ENCODE measurements at regions not wholly inside any gene's neighbourhood (a gene's known extent, or its start where the extent isn't known, plus 50 kb on each side); places are given as distances from the start of the nearest gene placed in this dataset.

GRCh38 chr15:38991701-38992100 lies 427.1 kb upstream of the RASGRP1 start:
- H3K9me3 ChIP-seq (ENCODE audit: low read depth, low read length, poor library complexity, severe bottlenecking) = no peaks in the 10 kb centered on the region
- H3K27me3 ChIP-seq (replicated peaks; ENCODE audit: insufficient read depth, low read depth, low read length, poor library complexity) = peaks cover 10% of the 10 kb centered on the region
- ChIA-PET POLR2A (ENCODE audit: low non-redundant PET) (no interaction called here), CTCF (no interaction called here)
- BruUV-seq (replicated peaks) = no TSS peak
- H3K36me3 ChIP-seq (ENCODE audit: insufficient read depth, low read length, poor library complexity, severe bottlenecking) = no peaks in the 10 kb centered on the region
- DNase-seq (ENCODE audit: low spot score) = no peak
- no peaks in the 10 kb centered on the region for H3K4me1 ChIP-seq (ENCODE audit: insufficient read depth, low read length, poor library complexity, severe bottlenecking)
- TF ChIP-seq EZH2 (IDR thresholded peaks at IDR 0.05; ENCODE audit: borderline replicate concordance, low read depth, low read length, poor library complexity, severe bottlenecking) (no peak), CTCF (conservative IDR thresholded peaks at IDR 0.05; ENCODE audit: low read depth, low read length) (no peak)
- intact Hi-C loops (cut with micrococcal nuclease; ENCODE audit: unreplicated experiment) = loop anchor here (5.0 to 10.0 kb wide), 2 partner anchors 177 to 284 kb away; no protein-coding TSS in a partner anchor
- no peak overlapping the region for H3K4me3 ChIP-seq (ENCODE audit: low read depth, low read length, poor library complexity, severe bottlenecking)
- H3K27ac ChIP-seq (ENCODE audit: low read depth, low read length, poor library complexity, severe bottlenecking) = no peak overlapping the region

- H3K4me1 ChIP-seq (ENCODE audit: insufficient read depth, low read length, poor library complexity, severe bottlenecking) = no peaks in the 10 kb centered on the region
- H3K27me3 ChIP-seq (replicated peaks; ENCODE audit: insufficient read depth, low read depth, low read length, poor library complexity) = peaks cover 10% of the 10 kb centered on the region
- no peak for DNase-seq (ENCODE audit: low spot score)
- H3K9me3 ChIP-seq (ENCODE audit: low read depth, low read length, poor library complexity, severe bottlenecking) = no peaks in the 10 kb centered on the region
- intact Hi-C loops (cut with micrococcal nuclease; ENCODE audit: unreplicated experiment) = loop anchor here (5.0 to 10.0 kb wide), 2 partner anchors 178 to 285 kb away; no protein-coding TSS in a partner anchor
- BruUV-seq (replicated peaks) = no TSS peak
- H3K36me3 ChIP-seq (ENCODE audit: insufficient read depth, low read length, poor library complexity, severe bottlenecking) = no peaks in the 10 kb centered on the region
- H3K4me3 ChIP-seq (ENCODE audit: low read depth, low read length, poor library complexity, severe bottlenecking) = no peak overlapping the region
- no peak overlapping the region for H3K27ac ChIP-seq (ENCODE audit: low read depth, low read length, poor library complexity, severe bottlenecking)
- ChIA-PET CTCF (no interaction called here), POLR2A (ENCODE audit: low non-redundant PET) (no interaction called here)
- TF ChIP-seq CTCF (conservative IDR thresholded peaks at IDR 0.05; ENCODE audit: low read depth, low read length) (no peak), EZH2 (IDR thresholded peaks at IDR 0.05; ENCODE audit: borderline replicate concordance, low read depth, low read length, poor library complexity, severe bottlenecking) (no peak)
These were observed 427.9 kb upstream of the RASGRP1 start for GRCh38 chr15:38992506-38992905.

- Histone ChIP-seq H3K9me3 (ENCODE audit: low read depth, low read length, poor library complexity, severe bottlenecking) (no peaks in the 10 kb centered on the region), H3K27me3 (replicated peaks; ENCODE audit: insufficient read depth, low read depth, low read length, poor library complexity) (peaks cover 10% of the 10 kb centered on the region), H3K27ac (ENCODE audit: low read depth, low read length, poor library complexity, severe bottlenecking) (no peak overlapping the region), H3K4me1 (ENCODE audit: insufficient read depth, low read length, poor library complexity, severe bottlenecking) (no peaks in the 10 kb centered on the region), H3K36me3 (ENCODE audit: insufficient read depth, low read length, poor library complexity, severe bottlenecking) (no peaks in the 10 kb centered on the region), H3K4me3 (ENCODE audit: low read depth, low read length, poor library complexity, severe bottlenecking) (no peak overlapping the region)
- CTCF ChIA-PET = no interaction called here
- TF ChIP-seq EZH2 (IDR thresholded peaks at IDR 0.05; ENCODE audit: borderline replicate concordance, low read depth, low read length, poor library complexity, severe bottlenecking) = no peak
- intact Hi-C loops (cut with micrococcal nuclease; ENCODE audit: unreplicated experiment) = loop anchor here (5.0 to 10.0 kb wide), 2 partner anchors 178 to 286 kb away; no protein-coding TSS in a partner anchor
- BruUV-seq (replicated peaks) = no TSS peak
- POLR2A ChIA-PET (ENCODE audit: low non-redundant PET) = no interaction called here
- DNase-seq (ENCODE audit: low spot score) = no peak
These were observed 428.3 kb upstream of the RASGRP1 start for GRCh38 chr15:38992930-38993329.

GRCh38 chr15:38994310-38994709 lies 429.7 kb upstream of the RASGRP1 start:
- ChIA-PET POLR2A (ENCODE audit: low non-redundant PET) (no interaction called here), CTCF (no interaction called here)
- TF ChIP-seq EZH2 (IDR thresholded peaks at IDR 0.05; ENCODE audit: borderline replicate concordance, low read depth, low read length, poor library complexity, severe bottlenecking) = no peak
- no peak for TF ChIP-seq CTCF (conservative IDR thresholded peaks at IDR 0.05; ENCODE audit: low read depth, low read length)
- Histone ChIP-seq H3K4me1 (ENCODE audit: insufficient read depth, low read length, poor library complexity, severe bottlenecking) (no peaks in the 10 kb centered on the region), H3K27me3 (replicated peaks; ENCODE audit: insufficient read depth, low read depth, low read length, poor library complexity) (peaks cover 10% of the 10 kb centered on the region), H3K27ac (ENCODE audit: low read depth, low read length, poor library complexity, severe bottlenecking) (no peak overlapping the region), H3K4me3 (ENCODE audit: low read depth, low read length, poor library complexity, severe bottlenecking) (no peak overlapping the region), H3K36me3 (ENCODE audit: insufficient read depth, low read length, poor library complexity, severe bottlenecking) (no peaks in the 10 kb centered on the region), H3K9me3 (ENCODE audit: low read depth, low read length, poor library complexity, severe bottlenecking) (no peaks in the 10 kb centered on the region)
- intact Hi-C loops (cut with micrococcal nuclease; ENCODE audit: unreplicated experiment) = loop anchor here (5.0 to 10.0 kb wide), 2 partner anchors 180 to 287 kb away; no protein-coding TSS in a partner anchor
- no peak for DNase-seq (ENCODE audit: low spot score)
- BruUV-seq (replicated peaks) = no TSS peak
